A549 (cell line): ENCODE measurements at regions not wholly inside any gene's neighbourhood (a gene's known extent, or its start where the extent isn't known, plus 50 kb on each side); places are given as distances from the start of the nearest gene placed in this dataset.

ENCODE experiments used
- ATAC-seq, 2 experiments: fragments of 200-7000 bp in 1 of 2; fragments of >200 bp in 1 of 2; cut with Nextera tagmentation in 1 of 2; cut with Tn5 transposase in 1 of 2; 3 replicates each; pipeline versions ENCODE4 v1.8.0 to v1.9.1; 2018 to 2020; ENCODE audit warnings: mild to moderate bottlenecking in 1 of 2, moderate library complexity in 1 of 2
- CTCF ChIA-PET: fragments of 300-600 bp; sonication (Branson Sonifier 250); formaldehyde crosslinking; extraction: SDS; loops from one replicate; lab custom pipeline; 2021; ENCODE audit warnings: antibody characterized with exemption, inconsistent platforms; lab: Yijun Ruan, JAX
- POLR2A ChIA-PET: fragments of 350-600 bp; formaldehyde crosslinking; extraction: SDS; loops from one replicate; lab custom pipeline; 2021; ENCODE audit warnings: antibody characterized with exemption, inconsistent platforms; lab: Yijun Ruan, JAX
- DNase-seq, 2 experiments: peaks; one replicate each; pipeline versions ENCODE4 v3.0.0 to v3.0.0-alpha.2; 2011 to 2016; ENCODE audit warnings: low read depth in 1 of 2, low spot score in 1 of 2
- FAIRE-seq: peaks from 2 replicates; lab custom pipeline; 2011; peaks lifted over from hg19 to GRCh38; lab: Jason Lieb, UNC
- H3K27ac ChIP-seq, 2 experiments: fragments of >200 bp; sonication (Bioruptor Twin); formaldehyde crosslinking; 3 replicates each; pipeline ENCODE4 v1.5.1; 2016 to 2017
- H3K4me1 ChIP-seq: fragments of >200 bp; sonication (Bioruptor Twin); formaldehyde crosslinking; 3 replicates; pipeline ENCODE4 v1.6.1; 2016
- H3K4me2 ChIP-seq: fragments of >200 bp; sonication (Bioruptor Twin); formaldehyde crosslinking; 3 replicates; pipeline ENCODE4 v1.6.1; 2016
- H3K4me3 ChIP-seq: fragments of >200 bp; sonication (Bioruptor Twin); formaldehyde crosslinking; 3 replicates; pipeline ENCODE4 v1.5.1; 2016
- H3K9me3 ChIP-seq: fragments of >200 bp; sonication (Bioruptor Twin); formaldehyde crosslinking; 3 replicates; pipeline ENCODE4 v1.6.1; 2016
- BHLHE40 ChIP-seq: IDR thresholded peaks from 2 replicates; pipeline ENCODE4 v1.6.1; 2012; ENCODE audit warnings: low read depth, low read length, inconsistent platforms
- ESRRA ChIP-seq: fragments of 150-350 bp; IDR thresholded peaks from 2 replicates; pipeline ENCODE4 v1.6.1; 2014; ENCODE audit warnings: mild to moderate bottlenecking, low read length, borderline replicate concordance
- FOSL2 ChIP-seq, 2 experiments: fragments of 450-650 bp in 1 of 2; fragments of >200 bp in 1 of 2; sonication (Bioruptor Twin) in 1 of 2; formaldehyde crosslinking; IDR thresholded peaks; 2 replicates each; pipeline versions ENCODE4 v1.5.0 to v1.6.1; 2016 to 2020; ENCODE audit warnings: mild to moderate bottlenecking in 1 of 2, moderate library complexity in 1 of 2
- HOXB13 ChIP-seq: fragments of 250-450 bp; sonication (Bioruptor Pico); IDR thresholded peaks from 2 replicates; pipeline ENCODE4 v1.5.0; 2020; ENCODE audit warnings: low read depth, mild to moderate bottlenecking, moderate library complexity
- HOXB5 ChIP-seq: fragments of 250-450 bp; sonication (Bioruptor Pico); IDR thresholded peaks from 2 replicates; pipeline ENCODE4 v1.5.0; 2020; ENCODE audit warnings: mild to moderate bottlenecking, moderate library complexity
- JUN ChIP-seq, 2 experiments: fragments of >200 bp; sonication (Bioruptor Twin); formaldehyde crosslinking; IDR thresholded peaks; 2 replicates in 1 of 2; 3 replicates in 1 of 2; pipeline ENCODE4 v1.6.1; 2016 to 2017
- KDM5A ChIP-seq: fragments of 200-600 bp; sonication (generic); IDR thresholded peaks from 2 replicates; pipeline ENCODE4 v1.6.1; 2016; ENCODE audit warnings: antibody characterized with exemption, mild to moderate bottlenecking
- MAFK ChIP-seq: fragments of 450-650 bp; IDR thresholded peaks from 2 replicates; pipeline ENCODE4 v1.6.1; 2014; ENCODE audit not compliant: partially characterized antibody
- NFE2L2 ChIP-seq: fragments of 150-350 bp; conservative IDR thresholded peaks from 2 replicates; pipeline ENCODE4 v1.6.1; 2014; ENCODE audit warnings: low read length
- NPAS2 ChIP-seq: fragments of 250-450 bp; sonication (Bioruptor Pico); IDR thresholded peaks from 2 replicates; pipeline ENCODE4 v1.8.0; 2022; ENCODE audit warnings: mild to moderate bottlenecking, moderate library complexity, borderline replicate concordance
- NR3C1 ChIP-seq: fragments of >200 bp; sonication (Bioruptor Twin); formaldehyde crosslinking; IDR thresholded peaks from 3 replicates; pipeline ENCODE4 v1.6.1; 2017
- RCOR1 ChIP-seq: fragments of 150-350 bp; IDR thresholded peaks from 2 replicates; pipeline ENCODE4 v1.6.1; 2014; ENCODE audit warnings: antibody characterized with exemption, low read length, low read depth
- RFX5 ChIP-seq: fragments of 450-650 bp; IDR thresholded peaks from 2 replicates; pipeline ENCODE4 v1.7.1; 2014; ENCODE audit warnings: antibody characterized with exemption, mild to moderate bottlenecking, moderate library complexity
- RNF2 ChIP-seq: fragments of 200-600 bp; sonication (generic); IDR thresholded peaks from 2 replicates; pipeline ENCODE4 v1.6.1; 2016; ENCODE audit warnings: low read depth, mild to moderate bottlenecking, antibody characterized with exemption, moderate library complexity, borderline replicate concordance
- SMC3 ChIP-seq: fragments of >200 bp; sonication (Bioruptor Twin); formaldehyde crosslinking; IDR thresholded peaks from 3 replicates; pipeline ENCODE4 v1.6.1; 2018; ENCODE audit warnings: inconsistent platforms
- SREBF2 ChIP-seq: fragments of 450-650 bp; IDR thresholded peaks from 2 replicates; pipeline ENCODE4 v1.6.1; 2014; ENCODE audit warnings: mild to moderate bottlenecking, moderate library complexity
- TFCP2L1 ChIP-seq: fragments of 250-450 bp; sonication (Bioruptor Pico); IDR thresholded peaks from 2 replicates; pipeline ENCODE4 v1.5.0; 2021; ENCODE audit warnings: mild to moderate bottlenecking
- ZNF302 ChIP-seq: fragments of 250-450 bp; sonication (Bioruptor Pico); IDR thresholded peaks from 2 replicates; pipeline ENCODE4 v1.9.0; 2021; ENCODE audit warnings: inconsistent platforms, mild to moderate bottlenecking, moderate library complexity
- ZSCAN20 ChIP-seq: fragments of 250-450 bp; sonication (Bioruptor Pico); IDR thresholded peaks from 2 replicates; pipeline ENCODE4 v1.8.0; 2022; ENCODE audit warnings: mild to moderate bottlenecking, moderate library complexity
- WGBS: methylation state at CpG from one replicate; pipeline ENCODE4 v1.1.6; 2017; ENCODE audit errors: missing lambda C conversion rate; 5-methylcytosine and 5-hydroxymethylcytosine counted together
- TF ChIP-seq, protein P1 (sequence below): IDR thresholded peaks from 2 replicates; pipeline ENCODE4 v1.6.1; 2012
- TF ChIP-seq, protein P2 (sequence below): fragments of 450-650 bp; IDR thresholded peaks from 2 replicates; pipeline ENCODE4 v1.6.1; 2014; ENCODE audit warnings: antibody characterized with exemption
- TF ChIP-seq, protein P3 (sequence below): fragments of >200 bp; sonication (Bioruptor Twin); formaldehyde crosslinking; IDR thresholded peaks from 3 replicates; pipeline ENCODE4 v1.5.1; 2016
- TF ChIP-seq, protein P4 (sequence below): IDR thresholded peaks from 2 replicates; pipeline ENCODE4 v1.6.1; 2012
- TF ChIP-seq, protein P5 (sequence below): fragments of >200 bp; sonication (Bioruptor Twin); formaldehyde crosslinking; IDR thresholded peaks from 3 replicates; pipeline ENCODE4 v1.6.1; 2016
- TF ChIP-seq, protein P6 (sequence below): IDR thresholded peaks from 2 replicates; pipeline ENCODE4 v1.6.1; 2012; ENCODE audit warnings: low read depth, borderline replicate concordance

DNA sequence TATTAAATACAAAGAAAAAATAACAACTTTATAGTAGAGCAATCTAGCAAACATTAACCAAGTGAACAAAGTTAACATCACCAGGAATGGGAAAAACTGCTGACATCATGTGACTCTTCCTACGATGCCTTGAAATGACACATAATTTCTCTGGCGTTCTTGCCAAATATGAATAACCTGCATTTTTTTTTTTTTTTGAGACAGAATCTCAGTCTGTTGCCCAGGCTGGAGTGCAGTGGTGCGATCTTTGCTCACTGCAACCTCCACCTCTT is 126.5 kb upstream of the VKORC1L1 start:
- FAIRE-seq (no peak), ATAC-seq (no peak), DNase-seq (peak; percentile 23 to 71)
- 10% methylated on average over 3 of the region's 3 CpGs for WGBS
- ChIA-PET POLR2A (interaction anchor here (0.6 kb wide), 1 partner anchor 368 kb away, joined by 5 read pairs; no protein-coding TSS in a partner anchor), CTCF (no interaction called here)
- Histone ChIP-seq H3K4me2 (peak overlapping the region; percentile 79), H3K27ac (peak overlapping the region; percentile 75 to 83), H3K4me3 (no peak overlapping the region), H3K4me1 (peaks cover 31% of the 10 kb centered on the region), H3K9me3 (no peaks in the 10 kb centered on the region)
- TF ChIP-seq FOSL2 (IDR thresholded peaks at IDR 0.05) = no peak
- TF ChIP-seq FOSL2 (CRISPR knock-in tag; IDR thresholded peaks at IDR 0.05) = peak; percentile 26; the same call in 1 of the 2 replicates
- TF ChIP-seq, protein P1, sequence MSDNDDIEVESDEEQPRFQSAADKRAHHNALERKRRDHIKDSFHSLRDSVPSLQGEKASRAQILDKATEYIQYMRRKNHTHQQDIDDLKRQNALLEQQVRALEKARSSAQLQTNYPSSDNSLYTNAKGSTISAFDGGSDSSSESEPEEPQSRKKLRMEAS = no peak
- TF ChIP-seq ZNF302 (CRISPR knock-in tag) = no peak
- TF ChIP-seq, protein P2, sequence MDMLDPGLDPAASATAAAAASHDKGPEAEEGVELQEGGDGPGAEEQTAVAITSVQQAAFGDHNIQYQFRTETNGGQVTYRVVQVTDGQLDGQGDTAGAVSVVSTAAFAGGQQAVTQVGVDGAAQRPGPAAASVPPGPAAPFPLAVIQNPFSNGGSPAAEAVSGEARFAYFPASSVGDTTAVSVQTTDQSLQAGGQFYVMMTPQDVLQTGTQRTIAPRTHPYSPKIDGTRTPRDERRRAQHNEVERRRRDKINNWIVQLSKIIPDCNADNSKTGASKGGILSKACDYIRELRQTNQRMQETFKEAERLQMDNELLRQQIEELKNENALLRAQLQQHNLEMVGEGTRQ = peak; percentile 29; the same call in 1 of the 2 replicates
- TF ChIP-seq MAFK = peak; percentile 93
- no peak for TF ChIP-seq ZSCAN20

DNA sequence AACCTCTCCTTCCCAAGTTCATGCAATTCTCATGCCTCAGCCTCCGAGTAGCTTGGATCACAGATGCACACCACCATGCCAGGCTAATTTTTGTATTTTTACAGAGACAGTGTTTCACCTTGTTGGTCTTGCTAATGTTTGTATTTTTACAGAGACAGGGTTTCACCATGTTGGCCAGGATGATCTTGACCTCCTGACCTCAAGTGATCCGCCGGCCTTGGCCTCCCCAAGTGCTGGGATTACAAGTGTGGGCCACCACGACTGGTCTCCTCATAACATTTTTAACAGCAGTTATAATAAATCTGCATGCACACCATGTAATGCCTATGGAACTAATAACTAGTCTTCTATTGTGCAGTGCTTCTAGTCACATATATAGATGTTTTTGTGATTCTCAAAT is 123.8 kb upstream of the VKORC1L1 start:
- no peak for FAIRE-seq

DNA sequence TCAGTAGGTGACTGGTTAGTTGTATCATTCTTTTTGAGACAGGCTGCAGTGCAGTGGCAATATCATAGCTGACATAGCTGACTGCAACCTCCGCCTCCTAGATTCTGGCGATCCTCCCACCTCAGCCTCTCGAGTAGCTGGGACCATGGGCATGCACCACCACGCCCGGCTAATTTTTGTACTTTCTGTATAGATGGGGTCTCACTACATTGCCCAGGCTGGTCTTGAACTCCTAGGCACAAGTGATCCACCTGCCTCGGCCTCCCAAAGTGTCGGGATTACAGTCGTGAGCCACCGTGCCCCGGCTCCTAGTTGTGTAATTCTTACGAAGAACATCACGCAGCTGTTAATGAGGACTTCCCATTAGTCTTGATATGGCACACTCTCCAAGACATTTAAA is 123.4 kb upstream of the VKORC1L1 start:
- ChIA-PET POLR2A (no interaction called here), CTCF (no interaction called here)
- TF ChIP-seq JUN (IDR thresholded peaks at IDR 0.05) = no peak
- TF ChIP-seq MAFK = no peak
- TF ChIP-seq NR3C1 = no peak
- TF ChIP-seq, protein P3, sequence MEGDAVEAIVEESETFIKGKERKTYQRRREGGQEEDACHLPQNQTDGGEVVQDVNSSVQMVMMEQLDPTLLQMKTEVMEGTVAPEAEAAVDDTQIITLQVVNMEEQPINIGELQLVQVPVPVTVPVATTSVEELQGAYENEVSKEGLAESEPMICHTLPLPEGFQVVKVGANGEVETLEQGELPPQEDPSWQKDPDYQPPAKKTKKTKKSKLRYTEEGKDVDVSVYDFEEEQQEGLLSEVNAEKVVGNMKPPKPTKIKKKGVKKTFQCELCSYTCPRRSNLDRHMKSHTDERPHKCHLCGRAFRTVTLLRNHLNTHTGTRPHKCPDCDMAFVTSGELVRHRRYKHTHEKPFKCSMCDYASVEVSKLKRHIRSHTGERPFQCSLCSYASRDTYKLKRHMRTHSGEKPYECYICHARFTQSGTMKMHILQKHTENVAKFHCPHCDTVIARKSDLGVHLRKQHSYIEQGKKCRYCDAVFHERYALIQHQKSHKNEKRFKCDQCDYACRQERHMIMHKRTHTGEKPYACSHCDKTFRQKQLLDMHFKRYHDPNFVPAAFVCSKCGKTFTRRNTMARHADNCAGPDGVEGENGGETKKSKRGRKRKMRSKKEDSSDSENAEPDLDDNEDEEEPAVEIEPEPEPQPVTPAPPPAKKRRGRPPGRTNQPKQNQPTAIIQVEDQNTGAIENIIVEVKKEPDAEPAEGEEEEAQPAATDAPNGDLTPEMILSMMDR = no peak
- TF ChIP-seq SMC3 = no peak
- TF ChIP-seq RCOR1 = no peak
- TF ChIP-seq HOXB5 (CRISPR knock-in tag) = no peak
- TF ChIP-seq ESRRA = no peak
- no peak for TF ChIP-seq RNF2
- no peak for TF ChIP-seq TFCP2L1 (CRISPR knock-in tag)
- TF ChIP-seq, protein P4, sequence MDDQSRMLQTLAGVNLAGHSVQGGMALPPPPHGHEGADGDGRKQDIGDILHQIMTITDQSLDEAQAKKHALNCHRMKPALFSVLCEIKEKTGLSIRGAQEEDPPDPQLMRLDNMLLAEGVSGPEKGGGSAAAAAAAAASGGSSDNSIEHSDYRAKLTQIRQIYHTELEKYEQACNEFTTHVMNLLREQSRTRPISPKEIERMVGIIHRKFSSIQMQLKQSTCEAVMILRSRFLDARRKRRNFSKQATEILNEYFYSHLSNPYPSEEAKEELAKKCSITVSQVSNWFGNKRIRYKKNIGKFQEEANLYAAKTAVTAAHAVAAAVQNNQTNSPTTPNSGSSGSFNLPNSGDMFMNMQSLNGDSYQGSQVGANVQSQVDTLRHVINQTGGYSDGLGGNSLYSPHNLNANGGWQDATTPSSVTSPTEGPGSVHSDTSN = no peak
- TF ChIP-seq, protein P5, sequence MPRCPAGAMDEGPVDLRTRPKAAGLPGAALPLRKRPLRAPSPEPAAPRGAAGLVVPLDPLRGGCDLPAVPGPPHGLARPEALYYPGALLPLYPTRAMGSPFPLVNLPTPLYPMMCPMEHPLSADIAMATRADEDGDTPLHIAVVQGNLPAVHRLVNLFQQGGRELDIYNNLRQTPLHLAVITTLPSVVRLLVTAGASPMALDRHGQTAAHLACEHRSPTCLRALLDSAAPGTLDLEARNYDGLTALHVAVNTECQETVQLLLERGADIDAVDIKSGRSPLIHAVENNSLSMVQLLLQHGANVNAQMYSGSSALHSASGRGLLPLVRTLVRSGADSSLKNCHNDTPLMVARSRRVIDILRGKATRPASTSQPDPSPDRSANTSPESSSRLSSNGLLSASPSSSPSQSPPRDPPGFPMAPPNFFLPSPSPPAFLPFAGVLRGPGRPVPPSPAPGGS = no peak
- TF ChIP-seq, protein P6, sequence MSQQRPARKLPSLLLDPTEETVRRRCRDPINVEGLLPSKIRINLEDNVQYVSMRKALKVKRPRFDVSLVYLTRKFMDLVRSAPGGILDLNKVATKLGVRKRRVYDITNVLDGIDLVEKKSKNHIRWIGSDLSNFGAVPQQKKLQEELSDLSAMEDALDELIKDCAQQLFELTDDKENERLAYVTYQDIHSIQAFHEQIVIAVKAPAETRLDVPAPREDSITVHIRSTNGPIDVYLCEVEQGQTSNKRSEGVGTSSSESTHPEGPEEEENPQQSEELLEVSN = no peak
- TF ChIP-seq RFX5 = no peak
- Histone ChIP-seq H3K4me1 (peaks cover 37% of the 10 kb centered on the region), H3K4me2 (peak overlapping the region; percentile 93), H3K9me3 (no peaks in the 10 kb centered on the region), H3K27ac (peak overlapping the region in 1 of 2 experiments; percentile 16; a peak in 2 of 6 replicates), H3K4me3 (no peak overlapping the region; the same call in 2 of the 3 replicates)
- DNase-seq (no peak), FAIRE-seq (no peak), ATAC-seq (no peak)
- whole genome bisulfite sequencing = 93% methylated on average over 12 of the region's 12 CpGs

More for the DNA sequence above, 123.8 kb upstream of the VKORC1L1 start:
- no peaks in the 10 kb centered on the region for H3K9me3 ChIP-seq
- H3K4me3 ChIP-seq = no peak overlapping the region
- CTCF ChIA-PET = interaction anchor here (1.0 kb wide), 1 partner anchor 17 kb away, joined by 3 read pairs; no protein-coding TSS in a partner anchor
- POLR2A ChIA-PET = no interaction called here
- no peak overlapping the region for H3K4me2 ChIP-seq
- peaks cover 37% of the 10 kb centered on the region for H3K4me1 ChIP-seq
- no peak overlapping the region for H3K27ac ChIP-seq
- 92% methylated on average over 4 of the region's 4 CpGs for WGBS
- DNase-seq = no peak
- TF ChIP-seq KDM5A (no peak), NPAS2 (CRISPR knock-in tag) (no peak), BHLHE40 (no peak), HOXB13 (no peak), SREBF2 (no peak), NFE2L2 (no peak)
- TF ChIP-seq, protein P6 = no peak
- TF ChIP-seq, protein P4 = no peak
- TF ChIP-seq, protein P5 = no peak
- ATAC-seq = no peak
